ENCODE measurements at regions not wholly inside any gene's neighbourhood (a gene's known extent, or its start where the extent isn't known, plus 50 kb on each side); places are given as distances from the start of the nearest gene placed in this dataset.
A peak's percentile ranks its signal among the peaks of the same experiment; 100 is the strongest.

DNA sequence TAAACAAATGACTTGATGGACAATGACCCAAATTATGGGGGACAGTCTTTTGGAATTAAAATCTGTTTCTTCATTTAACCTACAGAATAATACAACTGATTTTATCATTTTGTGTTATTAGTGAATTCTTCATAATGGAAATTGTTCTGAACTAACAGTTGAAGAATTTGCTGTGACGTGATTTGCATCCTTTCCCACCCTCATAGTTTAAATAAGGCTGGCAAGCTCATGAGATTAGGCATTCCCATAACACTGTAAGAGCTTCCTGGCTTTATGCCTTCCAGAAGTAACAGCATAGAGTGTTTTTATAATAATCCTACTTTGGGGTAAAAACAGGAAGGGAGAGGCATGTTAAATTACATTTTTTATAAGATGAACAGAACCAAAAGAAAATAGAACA, 95.7 kb downstream of the ATP6V1G3 start:
- TF ChIP-seq, protein P1, sequence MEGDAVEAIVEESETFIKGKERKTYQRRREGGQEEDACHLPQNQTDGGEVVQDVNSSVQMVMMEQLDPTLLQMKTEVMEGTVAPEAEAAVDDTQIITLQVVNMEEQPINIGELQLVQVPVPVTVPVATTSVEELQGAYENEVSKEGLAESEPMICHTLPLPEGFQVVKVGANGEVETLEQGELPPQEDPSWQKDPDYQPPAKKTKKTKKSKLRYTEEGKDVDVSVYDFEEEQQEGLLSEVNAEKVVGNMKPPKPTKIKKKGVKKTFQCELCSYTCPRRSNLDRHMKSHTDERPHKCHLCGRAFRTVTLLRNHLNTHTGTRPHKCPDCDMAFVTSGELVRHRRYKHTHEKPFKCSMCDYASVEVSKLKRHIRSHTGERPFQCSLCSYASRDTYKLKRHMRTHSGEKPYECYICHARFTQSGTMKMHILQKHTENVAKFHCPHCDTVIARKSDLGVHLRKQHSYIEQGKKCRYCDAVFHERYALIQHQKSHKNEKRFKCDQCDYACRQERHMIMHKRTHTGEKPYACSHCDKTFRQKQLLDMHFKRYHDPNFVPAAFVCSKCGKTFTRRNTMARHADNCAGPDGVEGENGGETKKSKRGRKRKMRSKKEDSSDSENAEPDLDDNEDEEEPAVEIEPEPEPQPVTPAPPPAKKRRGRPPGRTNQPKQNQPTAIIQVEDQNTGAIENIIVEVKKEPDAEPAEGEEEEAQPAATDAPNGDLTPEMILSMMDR (conservative IDR thresholded peaks at IDR 0.05; ENCODE audit: low read depth), result no peak
- POLR2A ChIA-PET (ENCODE audit: low non-redundant PET), result no interaction called here
- DNase-seq (ENCODE audit: low spot score), result no peak
- H3K27ac ChIP-seq, result no peak overlapping the region
- CTCF ChIA-PET, result interaction anchor here (0.6 kb wide), 1 partner anchor 721 kb away, joined by 3 read pairs; no protein-coding TSS in a partner anchor

DNA sequence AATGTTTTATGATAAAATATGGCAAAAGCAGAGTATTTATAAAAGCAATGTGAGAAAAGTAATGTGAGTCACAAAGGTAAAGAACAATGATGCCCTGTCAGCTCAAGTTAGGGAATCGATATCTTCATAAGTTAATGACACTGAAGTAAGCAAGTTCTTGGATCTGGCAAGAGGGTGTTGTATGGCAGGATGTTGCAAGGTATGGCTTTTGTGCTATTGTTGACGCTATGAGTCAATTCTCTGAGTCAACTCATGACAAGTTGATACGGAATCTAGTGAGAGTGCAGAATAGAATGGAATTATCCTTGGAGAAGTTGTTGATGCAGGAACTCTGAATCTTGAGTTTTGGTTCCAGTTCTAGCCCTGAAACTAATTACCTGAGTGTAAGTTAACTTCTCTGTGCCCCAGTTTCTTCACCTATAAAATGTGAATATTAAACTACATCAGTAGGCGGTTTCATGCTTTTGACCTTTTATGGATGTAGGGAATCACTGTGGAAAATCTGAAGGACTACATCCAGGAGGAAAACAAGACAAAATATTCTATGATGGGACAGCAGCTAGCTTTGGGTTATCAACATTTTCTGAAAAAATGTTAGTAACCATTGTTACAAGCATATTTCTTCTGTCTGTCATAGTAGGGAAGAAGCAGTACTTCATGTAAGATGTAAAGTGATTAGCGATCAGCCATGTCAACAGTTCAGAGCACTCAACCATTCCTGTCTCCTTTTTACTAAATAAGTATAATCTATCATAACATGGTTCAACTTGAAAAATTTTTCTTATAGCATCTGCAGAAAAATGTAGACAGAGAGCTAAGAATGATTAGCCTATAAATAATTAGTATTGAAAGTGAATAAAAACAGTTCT, 96.9 kb downstream of the ATP6V1G3 start:
- peak; percentile 95 for DNase-seq (ENCODE audit: low spot score)
- POLR2A ChIA-PET (ENCODE audit: low non-redundant PET), result no interaction called here
- CTCF ChIA-PET, result interaction anchor here (0.6 to 1.0 kb wide), 2 partner anchors 9 to 49 kb away, joined by 4 read pairs; no protein-coding TSS in a partner anchor
- no peak overlapping the region for H3K27ac ChIP-seq
- TF ChIP-seq, protein P1 (conservative IDR thresholded peaks at IDR 0.05; ENCODE audit: low read depth), result no peak

DNA sequence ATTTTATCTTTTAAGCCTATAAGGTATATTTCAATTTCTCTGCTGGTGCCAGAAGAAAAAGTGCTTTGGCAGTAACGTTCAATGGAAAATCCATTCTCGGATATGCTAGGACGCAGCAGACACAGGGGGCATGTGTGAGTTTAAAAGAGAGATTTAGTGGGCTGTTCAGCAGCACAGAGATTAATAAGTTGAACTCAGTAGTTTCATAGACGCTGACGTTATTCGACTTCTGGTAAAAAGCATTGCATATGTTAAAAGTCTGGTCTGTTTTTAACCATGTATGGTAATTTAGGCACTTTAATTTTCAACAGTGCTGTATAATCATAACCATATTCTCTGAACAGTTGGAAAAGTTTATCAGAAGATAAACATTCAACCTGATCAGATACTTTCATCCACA, 99.6 kb downstream of the ATP6V1G3 start:
- ChIA-PET POLR2A (ENCODE audit: low non-redundant PET) (no interaction called here), CTCF (no interaction called here)
- TF ChIP-seq, protein P1 (conservative IDR thresholded peaks at IDR 0.05; ENCODE audit: low read depth), result no peak
- no peak for DNase-seq (ENCODE audit: low spot score)
- no peak overlapping the region for H3K27ac ChIP-seq

DNA sequence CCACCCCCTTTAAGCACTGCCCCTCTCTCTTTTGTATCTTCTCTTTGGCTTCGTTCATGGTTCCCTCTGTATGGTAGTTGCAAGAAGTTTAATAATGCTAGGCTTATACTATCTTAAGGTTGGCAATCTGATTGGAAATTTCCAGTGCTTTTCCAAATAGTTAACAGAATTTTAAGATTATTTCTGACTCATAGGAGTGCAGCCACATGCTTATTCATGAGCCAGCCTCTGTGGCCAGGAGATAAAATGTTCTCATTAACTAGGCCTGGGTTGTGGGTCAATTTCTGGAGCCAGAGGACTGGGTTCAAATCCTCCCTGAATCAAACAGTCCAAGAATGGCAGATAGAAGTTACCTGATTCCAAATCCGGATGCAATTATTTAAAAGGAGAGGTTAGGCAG, 103.1 kb downstream of the ATP6V1G3 start:
- H3K27ac ChIP-seq, result no peak overlapping the region
- ChIA-PET POLR2A (ENCODE audit: low non-redundant PET) (no interaction called here), CTCF (no interaction called here)
- no peak for DNase-seq (ENCODE audit: low spot score)
- TF ChIP-seq, protein P1 (conservative IDR thresholded peaks at IDR 0.05; ENCODE audit: low read depth), result no peak

DNA sequence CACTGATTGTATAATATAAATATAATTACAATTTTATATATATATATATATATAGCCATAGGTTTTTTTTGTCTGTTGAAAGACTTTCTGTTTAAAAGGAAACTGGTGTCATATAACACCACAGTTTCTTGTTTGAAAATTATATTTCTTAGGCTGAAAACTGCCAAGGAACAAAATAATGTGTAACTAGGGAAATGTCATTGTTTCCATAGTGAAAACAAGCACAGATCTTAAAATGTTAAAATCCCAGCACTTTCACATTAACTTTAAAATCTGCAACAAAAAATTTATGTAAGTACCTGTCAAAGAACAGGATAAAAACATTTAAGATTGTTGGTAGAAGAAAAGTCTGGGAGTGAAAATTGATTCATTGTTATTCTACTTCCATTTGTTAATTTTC, 104.2 kb downstream of the ATP6V1G3 start:
- ChIA-PET CTCF (interaction anchor here (0.6 kb wide), 1 partner anchor 280 kb away, joined by 3 read pairs; no protein-coding TSS in a partner anchor), POLR2A (ENCODE audit: low non-redundant PET) (no interaction called here)
- H3K27ac ChIP-seq, result no peak overlapping the region
- no peak for DNase-seq (ENCODE audit: low spot score)
- TF ChIP-seq, protein P1 (conservative IDR thresholded peaks at IDR 0.05; ENCODE audit: low read depth), result no peak

DNA sequence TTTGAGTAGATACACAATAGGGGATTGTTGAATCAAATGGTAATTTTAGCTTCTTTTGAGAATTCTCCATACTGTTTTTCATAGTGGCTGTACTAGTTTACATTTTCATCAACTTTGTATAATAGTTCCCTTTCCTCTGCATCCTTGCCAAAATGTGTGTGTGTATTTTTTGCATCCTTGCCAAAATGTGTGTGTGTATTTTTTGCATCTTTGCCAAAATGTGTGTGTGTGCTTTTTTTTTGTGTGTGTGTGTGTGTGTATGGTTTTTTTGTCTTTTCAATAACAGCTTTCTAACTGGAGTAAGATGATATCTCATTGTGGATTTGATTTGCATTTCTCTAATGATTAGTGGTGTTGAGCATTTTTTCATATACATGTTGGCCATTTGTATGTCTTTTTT, 105.4 kb downstream of the ATP6V1G3 start:
- ChIA-PET POLR2A (ENCODE audit: low non-redundant PET) (no interaction called here), CTCF (no interaction called here)
- H3K27ac ChIP-seq, result no peak overlapping the region
- TF ChIP-seq, protein P1 (conservative IDR thresholded peaks at IDR 0.05; ENCODE audit: low read depth), result no peak
- no peak for DNase-seq (ENCODE audit: low spot score)
